ENCODE measurements at regions not wholly inside any gene's neighbourhood (a gene's known extent, or its start where the extent isn't known, plus 50 kb on each side); places are given as distances from the start of the nearest gene placed in this dataset.

DNA sequence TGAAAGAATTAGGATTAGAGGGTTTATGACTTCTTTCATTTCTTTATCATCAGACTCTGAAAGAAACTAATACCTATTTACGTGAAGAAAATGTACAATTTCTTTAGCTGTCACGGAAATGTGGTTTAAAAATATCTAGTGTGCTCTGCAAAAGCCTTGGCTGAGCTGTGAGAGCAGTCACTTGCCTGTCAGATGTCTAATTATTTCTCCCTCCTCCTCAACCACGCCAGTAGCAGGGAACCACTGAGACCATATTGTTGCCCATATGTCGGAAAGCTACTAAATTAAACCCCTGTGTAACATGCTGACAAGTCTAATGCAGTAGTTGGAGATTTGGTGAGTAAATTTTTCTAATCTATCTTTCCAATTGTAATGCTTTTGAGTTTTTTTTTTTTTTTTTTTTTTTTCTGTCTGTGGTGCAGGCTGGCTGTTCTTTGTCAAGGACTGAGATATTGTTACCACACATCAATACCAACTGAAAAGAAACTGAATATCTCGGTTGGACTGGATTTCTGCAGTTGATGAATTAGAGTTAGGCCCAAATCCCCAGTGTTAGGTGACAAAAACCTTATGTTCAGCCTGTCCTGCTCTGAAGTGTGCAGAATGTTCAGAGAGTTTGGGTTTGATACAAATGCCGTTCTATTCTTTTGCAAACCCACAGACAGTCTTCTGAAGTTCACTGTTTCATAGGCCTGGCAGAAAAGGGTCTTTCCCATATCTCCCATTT is 302.9 kb upstream of the SYNCRIP start:
- DNase-seq (ENCODE audit: low read depth): no peak
- H3K4me3 ChIP-seq (ENCODE audit: low read length): no peak overlapping the region
- no peak for TF ChIP-seq CTCF (IDR thresholded peaks at IDR 0.05; ENCODE audit: insufficient read depth, low read depth, low read length, missing control alignments)

DNA sequence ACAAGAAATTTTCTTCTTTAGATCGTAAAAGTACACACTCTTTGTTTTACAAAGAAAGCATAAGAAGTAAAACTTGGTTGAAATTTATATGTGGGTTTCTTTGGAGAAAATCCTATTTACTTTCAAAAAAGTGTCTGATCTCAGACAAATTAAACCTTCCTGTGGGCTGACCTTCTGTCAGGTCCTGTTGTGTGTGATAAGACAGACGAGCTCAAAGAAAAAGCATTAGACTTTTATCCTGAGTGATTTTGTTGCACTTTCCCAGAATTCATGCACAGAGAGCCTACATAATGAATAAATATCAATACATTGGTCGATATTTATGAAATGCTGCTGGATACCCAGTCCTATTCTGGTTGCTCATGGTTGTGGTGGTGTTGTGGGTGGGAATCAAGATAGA is 302.1 kb upstream of the SYNCRIP start:
- no peak for TF ChIP-seq CTCF (IDR thresholded peaks at IDR 0.05; ENCODE audit: insufficient read depth, low read depth, low read length, missing control alignments)
- DNase-seq (ENCODE audit: low read depth): no peak

GRCh38 chr6:85942844-85943243 is 300.2 kb upstream of the SYNCRIP start:
- no peak for DNase-seq (ENCODE audit: low read depth)
- no peak overlapping the region for H3K4me3 ChIP-seq (ENCODE audit: low read length)
- TF ChIP-seq CTCF (IDR thresholded peaks at IDR 0.05; ENCODE audit: insufficient read depth, low read depth, low read length, missing control alignments): no peak

More for the DNA sequence above, 302.1 kb upstream of the SYNCRIP start:
- H3K4me3 ChIP-seq (ENCODE audit: low read length): no peak overlapping the region

GRCh38 chr6:85936916-85937315 is 294.2 kb upstream of the SYNCRIP start:
- DNase-seq (ENCODE audit: low read depth): no peak
- no peak for TF ChIP-seq CTCF (IDR thresholded peaks at IDR 0.05; ENCODE audit: insufficient read depth, low read depth, low read length, missing control alignments)
- H3K4me3 ChIP-seq (ENCODE audit: low read length): no peak overlapping the region

DNA sequence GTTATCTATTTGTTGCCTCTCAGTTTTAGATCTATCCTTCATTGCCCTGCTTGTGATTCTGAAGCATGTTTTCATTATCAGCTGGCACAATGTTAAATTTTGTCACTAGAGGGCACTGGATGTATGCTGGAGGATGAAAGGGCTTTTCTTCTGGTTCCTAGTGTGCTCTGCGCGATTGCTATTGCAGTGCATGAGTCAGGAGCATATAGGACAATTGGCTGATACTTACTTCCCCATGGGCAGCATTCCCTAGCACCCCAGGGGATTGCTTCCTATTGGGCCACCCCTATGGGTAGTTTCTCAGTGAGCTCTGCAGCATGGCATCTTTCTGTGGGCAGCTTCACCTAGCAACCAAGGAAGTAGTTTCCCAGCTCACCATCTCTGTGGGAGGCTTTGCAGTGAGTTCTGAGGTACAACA is 280.3 kb upstream of the SYNCRIP start:
- TF ChIP-seq CTCF (IDR thresholded peaks at IDR 0.05; ENCODE audit: insufficient read depth, low read depth, low read length, missing control alignments): peak; percentile 82
- DNase-seq (ENCODE audit: low read depth): peak; percentile 82
- H3K4me3 ChIP-seq (ENCODE audit: low read length): no peak overlapping the region

GRCh38 chr6:85920782-85921181 is 278.1 kb upstream of the SYNCRIP start:
- peak; percentile 13 for DNase-seq (ENCODE audit: low read depth)
- TF ChIP-seq CTCF (IDR thresholded peaks at IDR 0.05; ENCODE audit: insufficient read depth, low read depth, low read length, missing control alignments): no peak
- H3K4me3 ChIP-seq (ENCODE audit: low read length): no peak overlapping the region

GRCh38 chr6:85917522-85917921 is 274.8 kb upstream of the SYNCRIP start:
- no peak for DNase-seq (ENCODE audit: low read depth)
- no peak overlapping the region for H3K4me3 ChIP-seq (ENCODE audit: low read length)
- TF ChIP-seq CTCF (IDR thresholded peaks at IDR 0.05; ENCODE audit: insufficient read depth, low read depth, low read length, missing control alignments): no peak

Data from epithelial cell of esophagus (primary cell).